Caco-2 (cell line): ENCODE measurements at regions not wholly inside any gene's neighbourhood (a gene's known extent, or its start where the extent isn't known, plus 50 kb on each side); places are given as distances from the start of the nearest gene placed in this dataset.
"Not testable (repeated sequence)": the region's sequence is repeated elsewhere in the genome, so short reads cannot be mapped to it uniquely, and the experiment has no call there.

ENCODE experiments used
- BruUV-seq: library from RNA; stranded (reverse); fragments of 400-500 nt; replicated peaks from 2 replicates; lab custom pipeline; 2021; lab: Mats Ljungman, UMichigan
- CTCF ChIA-PET: fragments of 300-600 bp; sonication (Branson Sonifier 250); formaldehyde crosslinking; loops from one replicate; lab custom pipeline; 2022; ENCODE audit warnings: antibody characterized with exemption; lab: Charles Lee
- POLR2A ChIA-PET: fragments of 300-600 bp; sonication (Branson Sonifier 250); formaldehyde crosslinking; loops from one replicate; lab custom pipeline; 2022; ENCODE audit warnings: antibody characterized with exemption; lab: Charles Lee
- DNase-seq, 2 experiments: peaks; one replicate each; pipeline versions ENCODE4 v3.0.0 to v3.0.0-alpha.2; 2020 to 2022
- H3K27me3 ChIP-seq: replicated peaks from 2 replicates; pipeline ENCODE4 v1.6.0; 2011; ENCODE audit warnings: low read length; ENCODE audit not compliant: control insufficient read depth, insufficient read depth
- H3K36me3 ChIP-seq: 2 replicates; pipeline ENCODE4 v1.5.1; 2011; ENCODE audit warnings: low read length; ENCODE audit not compliant: control insufficient read depth, insufficient read depth
- H3K4me1 ChIP-seq: fragments of 250-450 bp; sonication (Bioruptor Pico); 2 replicates; pipeline ENCODE4 v1.5.1; 2020; ENCODE audit warnings: mild to moderate bottlenecking
- H3K4me3 ChIP-seq: 2 replicates; pipeline ENCODE4 v1.5.1; 2011; ENCODE audit warnings: low read depth, mild to moderate bottlenecking, control low read depth, low read length
- H3K9me3 ChIP-seq: fragments of 250-450 bp; sonication (Bioruptor Pico); 2 replicates; pipeline ENCODE4 v1.5.1; 2020; ENCODE audit warnings: mild to moderate bottlenecking, moderate library complexity
- H3K27ac Mint-ChIP-seq: one replicate; pipeline ENCODE4 v1.8.0; 2022; ENCODE audit warnings: mixed read lengths; ENCODE audit not compliant: unreplicated experiment
- H3K27me3 Mint-ChIP-seq: one replicate; pipeline ENCODE4 v1.8.0; 2022; ENCODE audit warnings: mixed read lengths; ENCODE audit not compliant: insufficient read depth, unreplicated experiment
- H3K36me3 Mint-ChIP-seq: one replicate; pipeline ENCODE4 v1.8.0; 2022; ENCODE audit warnings: mild to moderate bottlenecking, mixed read lengths; ENCODE audit not compliant: insufficient read depth, unreplicated experiment
- H3K4me1 Mint-ChIP-seq: one replicate; pipeline ENCODE4 v1.8.0; 2022; ENCODE audit warnings: low read depth, mixed read lengths; ENCODE audit not compliant: unreplicated experiment
- H3K4me3 Mint-ChIP-seq: one replicate; pipeline ENCODE4 v1.8.0; 2022; ENCODE audit warnings: mild to moderate bottlenecking, moderate library complexity, mixed read lengths; ENCODE audit not compliant: unreplicated experiment
- H3K9me3 Mint-ChIP-seq: one replicate; pipeline ENCODE4 v1.8.0; 2022; ENCODE audit warnings: mixed read lengths; ENCODE audit not compliant: unreplicated experiment
- intact Hi-C: fragments of 100-400 bp; cut with micrococcal nuclease; formaldehyde crosslinking; loops from one replicate; pipeline ENCODE4 v1.10.0; 2022; ENCODE audit not compliant: unreplicated experiment
- TF ChIP-seq, protein P1 (sequence below), 2 experiments: fragments of 200-600 bp in 1 of 2; IDR thresholded peaks; 1 replicate in 1 of 2; 2 replicates in 1 of 2; pipeline versions ENCODE4 v1.5.1 to v1.8.0; 2011 to 2022; ENCODE audit warnings: antibody characterized with exemption in 1 of 2, control low read depth in 1 of 2, inconsistent platforms in 1 of 2, low read depth in 1 of 2, low read length in 1 of 2, mild to moderate bottlenecking in 1 of 2, moderate library complexity in 1 of 2; ENCODE audit not compliant: insufficient read depth in 1 of 2, severe bottlenecking in 1 of 2, unreplicated experiment in 1 of 2

DNA sequence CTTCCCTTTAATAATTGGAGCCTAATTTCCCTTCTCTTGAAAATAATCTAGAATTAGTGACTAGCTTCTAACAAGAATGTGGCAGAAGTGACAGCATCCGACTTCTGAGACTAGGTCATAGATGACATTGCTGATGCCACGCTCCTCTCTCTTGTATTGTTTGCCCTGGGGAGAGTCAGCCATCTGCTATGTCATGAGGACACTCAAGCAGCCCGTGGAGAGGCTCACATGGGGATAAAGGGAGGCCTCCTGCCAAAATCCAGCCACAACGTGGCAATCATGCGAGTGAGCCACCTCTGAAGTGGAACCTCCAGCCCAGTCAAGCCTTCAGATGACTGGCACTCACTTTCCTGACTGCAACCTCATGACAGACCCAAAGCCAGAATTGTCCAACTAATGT is 54.2 kb upstream of the LRRK2 start:
- Histone ChIP-seq H3K4me1 (no peaks in the 10 kb centered on the region), H3K4me3 (no peak overlapping the region), H3K27me3 (no peaks in the 10 kb centered on the region), H3K9me3 (no peaks in the 10 kb centered on the region), H3K36me3 (no peaks in the 10 kb centered on the region)
- Mint-ChIP-seq H3K27me3 (peaks cover 4% of the 10 kb centered on the region), H3K4me3 (no peak overlapping the region), H3K27ac (no peak overlapping the region), H3K9me3 (peaks cover 4% of the 10 kb centered on the region), H3K36me3 (no peaks in the 10 kb centered on the region), H3K4me1 (no peaks in the 10 kb centered on the region)
- CTCF ChIA-PET, result no interaction called here
- no TSS peak for BruUV-seq
- POLR2A ChIA-PET, result no interaction called here
- no peak for DNase-seq
- TF ChIP-seq, protein P1, sequence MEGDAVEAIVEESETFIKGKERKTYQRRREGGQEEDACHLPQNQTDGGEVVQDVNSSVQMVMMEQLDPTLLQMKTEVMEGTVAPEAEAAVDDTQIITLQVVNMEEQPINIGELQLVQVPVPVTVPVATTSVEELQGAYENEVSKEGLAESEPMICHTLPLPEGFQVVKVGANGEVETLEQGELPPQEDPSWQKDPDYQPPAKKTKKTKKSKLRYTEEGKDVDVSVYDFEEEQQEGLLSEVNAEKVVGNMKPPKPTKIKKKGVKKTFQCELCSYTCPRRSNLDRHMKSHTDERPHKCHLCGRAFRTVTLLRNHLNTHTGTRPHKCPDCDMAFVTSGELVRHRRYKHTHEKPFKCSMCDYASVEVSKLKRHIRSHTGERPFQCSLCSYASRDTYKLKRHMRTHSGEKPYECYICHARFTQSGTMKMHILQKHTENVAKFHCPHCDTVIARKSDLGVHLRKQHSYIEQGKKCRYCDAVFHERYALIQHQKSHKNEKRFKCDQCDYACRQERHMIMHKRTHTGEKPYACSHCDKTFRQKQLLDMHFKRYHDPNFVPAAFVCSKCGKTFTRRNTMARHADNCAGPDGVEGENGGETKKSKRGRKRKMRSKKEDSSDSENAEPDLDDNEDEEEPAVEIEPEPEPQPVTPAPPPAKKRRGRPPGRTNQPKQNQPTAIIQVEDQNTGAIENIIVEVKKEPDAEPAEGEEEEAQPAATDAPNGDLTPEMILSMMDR (IDR thresholded peaks at IDR 0.05; ENCODE audit: insufficient read depth in 1 of 2, low read depth in 1 of 2, low read length in 1 of 2, severe bottlenecking in 1 of 2, unreplicated experiment in 1 of 2), result no peak
- intact Hi-C loops, result no loop called here

DNA sequence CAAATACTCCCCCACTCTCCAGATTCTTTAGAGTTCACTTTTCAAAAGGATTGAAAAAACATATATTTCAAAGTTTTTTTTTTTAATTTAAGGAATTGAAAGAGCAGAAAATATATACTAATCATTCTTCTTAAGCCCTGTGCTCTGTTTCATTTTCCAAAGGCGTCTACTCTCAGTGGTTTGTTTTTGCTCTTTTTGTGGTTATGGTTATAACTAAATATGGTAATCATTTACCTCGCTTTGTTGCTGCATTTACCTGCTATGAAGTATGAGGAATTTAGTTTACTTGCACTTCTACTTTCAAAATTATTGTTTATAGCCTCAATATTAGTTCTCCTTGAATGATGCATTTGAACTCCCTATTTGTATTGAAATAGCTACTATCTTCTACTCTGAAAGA is 55.9 kb upstream of the LRRK2 start:
- Mint-ChIP-seq H3K27me3 (no peaks in the 10 kb centered on the region), H3K4me3 (no peak overlapping the region), H3K4me1 (no peaks in the 10 kb centered on the region), H3K9me3 (peaks cover 21% of the 10 kb centered on the region), H3K36me3 (no peaks in the 10 kb centered on the region), H3K27ac (no peak overlapping the region)
- H3K4me3 ChIP-seq, result no peak overlapping the region
- no peak for DNase-seq
- H3K4me1 ChIP-seq, result no peaks in the 10 kb centered on the region
- BruUV-seq, result no TSS peak
- ChIA-PET CTCF (no interaction called here), POLR2A (no interaction called here)
- H3K27me3 ChIP-seq, result no peaks in the 10 kb centered on the region
- TF ChIP-seq, protein P1 (IDR thresholded peaks at IDR 0.05; ENCODE audit: insufficient read depth in 1 of 2, low read depth in 1 of 2, low read length in 1 of 2, severe bottlenecking in 1 of 2, unreplicated experiment in 1 of 2), result no peak
- H3K9me3 ChIP-seq, result peaks cover 4% of the 10 kb centered on the region; the same call in 1 of the 2 replicates
- intact Hi-C loops, result no loop called here
- no peaks in the 10 kb centered on the region for H3K36me3 ChIP-seq

DNA sequence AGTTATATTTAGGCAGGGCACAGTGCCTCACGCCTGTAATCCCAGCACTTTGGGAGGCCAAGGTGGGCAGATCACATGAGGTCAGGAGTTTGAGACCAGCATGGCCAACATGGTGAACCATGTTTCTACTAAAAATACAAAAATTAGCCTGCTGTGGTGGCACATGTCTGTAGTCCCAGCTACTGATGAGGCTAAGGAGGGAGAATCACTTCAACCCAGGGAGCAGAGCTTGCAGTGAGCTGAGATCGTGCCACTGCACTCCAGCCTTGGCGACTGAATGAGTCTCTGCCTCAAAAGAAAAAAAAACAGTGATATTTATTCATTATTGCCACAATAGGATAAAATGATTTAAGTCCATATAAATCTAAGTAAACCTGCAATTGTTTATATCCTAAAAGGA is 56.4 kb upstream of the LRRK2 start:
- H3K27ac Mint-ChIP-seq, BruUV-seq, POLR2A ChIA-PET, H3K4me1 Mint-ChIP-seq, H3K27me3 Mint-ChIP-seq, H3K4me3 Mint-ChIP-seq, H3K36me3 Mint-ChIP-seq, H3K4me1 ChIP-seq, H3K9me3 ChIP-seq, H3K27me3 ChIP-seq, H3K4me3 ChIP-seq, H3K36me3 ChIP-seq, DNase-seq, CTCF ChIA-PET, intact Hi-C loops: not testable (repeated sequence)
- peaks cover 25% of the 10 kb centered on the region for H3K9me3 Mint-ChIP-seq

DNA sequence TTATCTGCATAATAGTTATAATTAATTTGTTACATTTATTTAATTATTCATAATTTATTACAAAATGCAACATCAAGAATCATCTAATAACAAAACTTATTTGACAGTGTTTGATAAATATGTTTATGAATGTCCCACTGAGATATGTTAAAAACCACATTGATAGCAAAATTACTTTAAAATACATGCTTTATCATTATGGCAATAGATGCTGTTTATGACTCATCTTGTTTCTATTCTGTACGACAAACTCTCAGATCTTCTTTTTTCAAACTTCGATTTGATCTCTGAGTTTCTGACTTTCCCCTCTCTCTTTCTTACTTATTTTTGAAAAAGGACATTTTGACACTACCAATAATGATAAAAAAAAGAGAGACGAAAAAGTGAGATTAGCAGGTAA is 56.8 kb upstream of the LRRK2 start:
- POLR2A ChIA-PET, result no interaction called here
- no peak overlapping the region for H3K4me3 Mint-ChIP-seq

More for the DNA sequence above, 56.8 kb upstream of the LRRK2 start:
- H3K27ac Mint-ChIP-seq, result no peak overlapping the region
- Histone ChIP-seq H3K4me1 (no peaks in the 10 kb centered on the region), H3K4me3 (no peak overlapping the region), H3K9me3 (peaks cover 5% of the 10 kb centered on the region; the same call in 1 of the 2 replicates), H3K36me3 (no peaks in the 10 kb centered on the region), H3K27me3 (no peaks in the 10 kb centered on the region)
- no peak for DNase-seq
- no peaks in the 10 kb centered on the region for H3K4me1 Mint-ChIP-seq
- intact Hi-C loops, result no loop called here
- H3K36me3 Mint-ChIP-seq, result no peaks in the 10 kb centered on the region
- peaks cover 29% of the 10 kb centered on the region for H3K9me3 Mint-ChIP-seq
- H3K27me3 Mint-ChIP-seq, result no peaks in the 10 kb centered on the region
- no TSS peak for BruUV-seq
- TF ChIP-seq, protein P1 (IDR thresholded peaks at IDR 0.05; ENCODE audit: insufficient read depth in 1 of 2, low read depth in 1 of 2, low read length in 1 of 2, severe bottlenecking in 1 of 2, unreplicated experiment in 1 of 2), result no peak
- CTCF ChIA-PET, result no interaction called here
